ENCODE measurements at regions not wholly inside any gene's neighbourhood (a gene's known extent, or its start where the extent isn't known, plus 50 kb on each side); places are given as distances from the start of the nearest gene placed in this dataset.

DNA sequence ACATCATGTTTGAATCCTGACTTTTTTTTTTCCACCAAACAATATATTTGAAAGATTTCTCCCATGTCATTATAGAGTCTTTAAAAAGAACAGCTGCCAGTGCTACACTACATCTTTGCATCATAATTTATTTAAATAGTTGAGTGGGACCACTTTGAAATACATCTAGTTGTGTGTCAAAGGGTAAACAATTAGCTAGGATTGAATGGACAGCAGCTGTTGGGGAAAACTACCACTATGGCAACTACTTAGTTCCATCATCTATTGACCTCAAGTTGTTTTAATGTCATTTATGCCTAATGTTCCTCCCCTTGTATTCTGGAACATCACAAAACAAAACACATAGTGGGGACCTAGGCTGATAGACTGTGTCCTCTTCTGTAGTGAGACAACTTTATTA is 985.1 kb downstream of the SORCS1 start:
- Histone ChIP-seq H3K9me3 (no peaks in the 10 kb centered on the region), H3K36me3 (no peaks in the 10 kb centered on the region), H3K27me3 (no peaks in the 10 kb centered on the region), H3K4me1 (no peaks in the 10 kb centered on the region), H3K4me3 (ENCODE audit: low read depth, low read length) (no peak overlapping the region)
- DNase-seq: no peak
- TF ChIP-seq, protein P1, sequence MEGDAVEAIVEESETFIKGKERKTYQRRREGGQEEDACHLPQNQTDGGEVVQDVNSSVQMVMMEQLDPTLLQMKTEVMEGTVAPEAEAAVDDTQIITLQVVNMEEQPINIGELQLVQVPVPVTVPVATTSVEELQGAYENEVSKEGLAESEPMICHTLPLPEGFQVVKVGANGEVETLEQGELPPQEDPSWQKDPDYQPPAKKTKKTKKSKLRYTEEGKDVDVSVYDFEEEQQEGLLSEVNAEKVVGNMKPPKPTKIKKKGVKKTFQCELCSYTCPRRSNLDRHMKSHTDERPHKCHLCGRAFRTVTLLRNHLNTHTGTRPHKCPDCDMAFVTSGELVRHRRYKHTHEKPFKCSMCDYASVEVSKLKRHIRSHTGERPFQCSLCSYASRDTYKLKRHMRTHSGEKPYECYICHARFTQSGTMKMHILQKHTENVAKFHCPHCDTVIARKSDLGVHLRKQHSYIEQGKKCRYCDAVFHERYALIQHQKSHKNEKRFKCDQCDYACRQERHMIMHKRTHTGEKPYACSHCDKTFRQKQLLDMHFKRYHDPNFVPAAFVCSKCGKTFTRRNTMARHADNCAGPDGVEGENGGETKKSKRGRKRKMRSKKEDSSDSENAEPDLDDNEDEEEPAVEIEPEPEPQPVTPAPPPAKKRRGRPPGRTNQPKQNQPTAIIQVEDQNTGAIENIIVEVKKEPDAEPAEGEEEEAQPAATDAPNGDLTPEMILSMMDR (IDR thresholded peaks at IDR 0.05; ENCODE audit: low read depth, low read length): no peak

DNA sequence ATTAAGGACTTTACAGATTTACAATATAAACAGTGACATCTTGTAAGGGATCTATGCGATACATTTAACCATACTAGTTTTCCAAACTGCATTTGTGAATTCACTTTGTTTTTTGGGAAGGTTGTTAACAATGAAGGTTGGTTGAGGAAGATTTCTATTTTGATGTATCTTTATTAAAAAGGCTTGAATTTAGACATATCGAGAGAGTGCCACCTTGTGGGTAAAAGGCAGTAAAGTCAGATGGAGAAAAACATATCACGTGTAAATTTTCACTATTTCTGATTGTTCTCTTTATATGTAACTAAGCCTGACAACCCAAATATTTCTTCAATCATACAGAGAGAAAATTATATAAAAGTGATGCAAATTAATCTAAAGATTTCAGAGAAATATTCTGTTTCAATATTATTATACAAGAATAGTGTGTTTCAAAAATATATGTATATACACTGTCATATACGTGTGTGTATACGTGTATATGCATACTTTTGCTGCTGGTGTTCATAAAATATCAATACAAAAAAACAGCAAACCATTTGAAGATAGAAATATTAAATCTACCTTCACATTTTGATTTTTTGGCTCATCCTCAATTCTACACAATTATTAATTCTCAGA is 988.6 kb downstream of the SORCS1 start:
- TF ChIP-seq, protein P1 (IDR thresholded peaks at IDR 0.05; ENCODE audit: low read depth, low read length): peak; percentile 56
- no peaks in the 10 kb centered on the region for H3K4me1 ChIP-seq
- DNase-seq: no peak
- no peaks in the 10 kb centered on the region for H3K9me3 ChIP-seq
- H3K27me3 ChIP-seq: no peaks in the 10 kb centered on the region
- no peaks in the 10 kb centered on the region for H3K36me3 ChIP-seq
- no peak overlapping the region for H3K4me3 ChIP-seq (ENCODE audit: low read depth, low read length)

DNA sequence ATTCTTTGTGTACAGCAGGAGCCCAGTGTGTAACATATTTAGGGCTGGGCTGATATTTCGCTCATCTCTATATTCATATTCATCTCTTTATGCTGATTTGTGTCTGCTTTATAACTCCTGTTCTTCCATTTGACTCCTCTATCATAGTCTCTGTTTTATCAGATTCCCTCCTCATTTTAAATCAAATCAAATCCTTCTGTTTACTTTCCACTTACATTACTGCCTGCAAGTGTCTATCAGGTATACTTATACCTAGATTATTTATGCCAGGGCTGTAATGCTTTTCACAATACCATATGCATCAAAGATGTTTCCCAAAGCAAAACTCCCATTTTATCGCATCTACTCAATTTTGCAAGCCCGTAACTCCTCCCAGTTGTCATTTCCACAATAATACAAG is 990.7 kb downstream of the SORCS1 start:
- no peaks in the 10 kb centered on the region for H3K27me3 ChIP-seq
- no peak for DNase-seq
- H3K4me3 ChIP-seq (ENCODE audit: low read depth, low read length): no peak overlapping the region
- no peaks in the 10 kb centered on the region for H3K4me1 ChIP-seq
- no peaks in the 10 kb centered on the region for H3K9me3 ChIP-seq
- no peaks in the 10 kb centered on the region for H3K36me3 ChIP-seq
- TF ChIP-seq, protein P1 (IDR thresholded peaks at IDR 0.05; ENCODE audit: low read depth, low read length): no peak

DNA sequence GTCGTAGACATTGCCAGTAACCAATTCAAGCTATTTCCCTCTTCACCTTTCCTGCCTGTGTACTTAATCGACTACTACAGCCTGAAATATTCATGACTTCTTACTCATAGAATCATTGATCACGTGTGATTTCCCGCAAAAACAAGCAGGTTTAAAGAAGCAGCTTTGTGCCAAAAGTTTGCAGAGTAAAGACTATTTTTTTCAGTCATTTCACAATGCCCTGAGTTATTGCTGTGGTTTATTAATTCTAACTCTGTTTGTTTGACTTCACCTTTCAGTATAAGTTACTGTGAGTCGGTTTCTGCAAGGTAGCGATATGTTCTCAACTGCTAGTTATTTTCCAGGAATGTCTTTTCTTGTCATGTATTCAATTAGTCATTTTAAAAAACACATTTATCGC is 995.3 kb downstream of the SORCS1 start:
- no peak for DNase-seq
- no peaks in the 10 kb centered on the region for H3K4me1 ChIP-seq
- H3K36me3 ChIP-seq: no peaks in the 10 kb centered on the region
- TF ChIP-seq, protein P1 (IDR thresholded peaks at IDR 0.05; ENCODE audit: low read depth, low read length): no peak
- no peaks in the 10 kb centered on the region for H3K27me3 ChIP-seq
- no peaks in the 10 kb centered on the region for H3K9me3 ChIP-seq
- H3K4me3 ChIP-seq (ENCODE audit: low read depth, low read length): no peak overlapping the region

DNA sequence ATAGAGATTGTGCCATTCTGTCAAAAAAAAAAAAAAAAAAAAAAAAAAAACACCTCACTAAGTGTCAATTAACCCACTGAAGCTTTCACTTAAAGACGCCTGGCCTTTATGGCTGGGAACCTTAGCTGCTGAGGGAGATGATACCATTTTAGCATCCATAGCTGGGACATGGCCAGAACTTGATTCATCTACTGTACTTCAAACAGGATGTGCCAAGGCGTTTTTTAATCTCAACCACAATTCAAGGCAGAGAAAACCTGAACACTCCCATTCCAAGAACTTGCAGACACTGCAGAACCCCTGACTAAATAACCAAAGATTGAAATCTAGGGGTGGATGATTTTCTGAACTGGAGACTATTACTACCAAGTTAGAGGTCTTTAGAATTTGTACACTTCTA is 996.6 kb downstream of the SORCS1 start:
- no peaks in the 10 kb centered on the region for H3K9me3 ChIP-seq
- H3K27me3 ChIP-seq: no peaks in the 10 kb centered on the region
- H3K36me3 ChIP-seq: no peaks in the 10 kb centered on the region
- no peaks in the 10 kb centered on the region for H3K4me1 ChIP-seq
- DNase-seq: no peak
- no peak overlapping the region for H3K4me3 ChIP-seq (ENCODE audit: low read depth, low read length)
- TF ChIP-seq, protein P1 (IDR thresholded peaks at IDR 0.05; ENCODE audit: low read depth, low read length): no peak

DNA sequence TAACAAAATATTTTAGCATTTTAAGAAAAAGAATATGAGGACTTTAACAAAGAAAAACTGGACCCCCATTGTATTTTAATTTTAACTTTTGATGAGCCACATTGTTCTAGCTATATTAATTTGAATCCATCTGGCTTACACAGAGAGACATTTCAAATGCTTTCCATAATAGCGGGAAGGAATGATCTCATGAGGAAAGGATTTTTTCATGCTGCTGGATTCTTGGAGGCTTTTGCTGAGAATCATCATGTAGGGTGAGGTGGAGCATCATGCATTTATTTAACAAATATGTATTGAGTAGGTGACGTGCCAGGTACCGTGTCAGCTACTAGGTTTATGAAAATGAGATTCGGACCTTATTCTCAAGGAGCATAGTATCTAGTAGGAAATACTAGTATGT is 1006.3 kb downstream of the SORCS1 start:
- no peak for DNase-seq
- H3K4me1 ChIP-seq: no peaks in the 10 kb centered on the region
- no peaks in the 10 kb centered on the region for H3K27me3 ChIP-seq
- no peaks in the 10 kb centered on the region for H3K36me3 ChIP-seq
- H3K4me3 ChIP-seq (ENCODE audit: low read depth, low read length): no peak overlapping the region
- H3K9me3 ChIP-seq: no peaks in the 10 kb centered on the region
- TF ChIP-seq, protein P1 (IDR thresholded peaks at IDR 0.05; ENCODE audit: low read depth, low read length): no peak

All from BE2C (cell line).